ENCODE measurements at regions not wholly inside any gene's neighbourhood (a gene's known extent, or its start where the extent isn't known, plus 50 kb on each side); places are given as distances from the start of the nearest gene placed in this dataset.
A peak's percentile ranks its signal among the peaks of the same experiment; 100 is the strongest.

- DNase-seq (ENCODE audit: low read depth) = no peak
- no peak overlapping the region for H3K4me3 ChIP-seq (ENCODE audit: low read length)
- TF ChIP-seq CTCF (IDR thresholded peaks at IDR 0.05; ENCODE audit: insufficient read depth, low read depth, low read length, missing control alignments) = no peak
Measured at GRCh38 chrX:40504801-40505605, 75.8 kb upstream of the ATP6AP2 start.

GRCh38 chrX:40503094-40503493 lies 77.7 kb upstream of the ATP6AP2 start:
- DNase-seq (ENCODE audit: low read depth) = no peak
- H3K4me3 ChIP-seq (ENCODE audit: low read length) = no peak overlapping the region
- no peak for TF ChIP-seq CTCF (IDR thresholded peaks at IDR 0.05; ENCODE audit: insufficient read depth, low read depth, low read length, missing control alignments)

- no peak overlapping the region for H3K4me3 ChIP-seq (ENCODE audit: low read length)
- DNase-seq (ENCODE audit: low read depth) = no peak
- no peak for TF ChIP-seq CTCF (IDR thresholded peaks at IDR 0.05; ENCODE audit: insufficient read depth, low read depth, low read length, missing control alignments)
Measured at GRCh38 chrX:40502688-40503087, 78.1 kb upstream of the ATP6AP2 start.

GRCh38 chrX:40501164-40501855 lies 79.5 kb upstream of the ATP6AP2 start:
- no peak overlapping the region for H3K4me3 ChIP-seq (ENCODE audit: low read length)
- no peak for DNase-seq (ENCODE audit: low read depth)
- no peak for TF ChIP-seq CTCF (IDR thresholded peaks at IDR 0.05; ENCODE audit: insufficient read depth, low read depth, low read length, missing control alignments)

- no peak overlapping the region for H3K4me3 ChIP-seq (ENCODE audit: low read length)
- peak; percentile 3 for TF ChIP-seq CTCF (IDR thresholded peaks at IDR 0.05; ENCODE audit: insufficient read depth, low read depth, low read length, missing control alignments)
- no peak for DNase-seq (ENCODE audit: low read depth)
Measured at GRCh38 chrX:40496728-40497127, 84.0 kb upstream of the ATP6AP2 start.

GRCh38 chrX:40495659-40496058 lies 85.1 kb upstream of the ATP6AP2 start:
- H3K4me3 ChIP-seq (ENCODE audit: low read length) = no peak overlapping the region
- no peak for DNase-seq (ENCODE audit: low read depth)
- no peak for TF ChIP-seq CTCF (IDR thresholded peaks at IDR 0.05; ENCODE audit: insufficient read depth, low read depth, low read length, missing control alignments)
